SK-N-SH (cell line): ENCODE measurements at regions not wholly inside any gene's neighbourhood (a gene's known extent, or its start where the extent isn't known, plus 50 kb on each side); places are given as distances from the start of the nearest gene placed in this dataset.

Source experiments
- CTCF ChIA-PET: fragments of 300-600, 350-600 bp; formaldehyde crosslinking; extraction: SDS; loops from one replicate; lab custom pipeline; 2021; lab: Yijun Ruan, JAX
- POLR2A ChIA-PET: fragments of 350-600 bp; sonication (Branson Sonifier 250); formaldehyde crosslinking; extraction: SDS; loops from one replicate; lab custom pipeline; 2020; ENCODE audit warnings: antibody characterized with exemption, inconsistent platforms; lab: Yijun Ruan, JAX
- DNase-seq: peaks from one replicate; pipeline ENCODE4 v3.0.0; 2012
- H2AFZ ChIP-seq: fragments of 200-600 bp; sonication (generic); 2 replicates; pipeline ENCODE4 v1.8.1; 2016; ENCODE audit warnings: antibody characterized with exemption, mild to moderate bottlenecking, low read depth
- H3F3A ChIP-seq: fragments of 200-600 bp; sonication (generic); replicated peaks from 2 replicates; pipeline ENCODE3; 2016; ENCODE audit warnings: antibody characterized with exemption, mild to moderate bottlenecking; ENCODE audit not compliant: insufficient read depth
- H3K27ac ChIP-seq, 2 experiments: fragments of 200-500 bp in 1 of 2; fragments of 200-600 bp in 1 of 2; sonication (Bioruptor generic) in 1 of 2; sonication (generic), shearing (Covaris generic) in 1 of 2; 2 replicates each; pipeline versions ENCODE4 v1.5.1 to v1.6.1; 2014 to 2016; ENCODE audit warnings: low read depth in 2 of 2, inconsistent platforms in 1 of 2, low read length in 1 of 2, mild to moderate bottlenecking in 1 of 2, mixed read lengths in 1 of 2
- H3K27me3 ChIP-seq: fragments of 200-600 bp; sonication (generic), shearing (Covaris generic); 2 replicates; pipeline ENCODE4 v1.6.1; 2016; ENCODE audit warnings: mixed run types; ENCODE audit not compliant: insufficient read depth
- H3K36me3 ChIP-seq, 2 experiments: fragments of 200-500 bp in 1 of 2; fragments of 200-600 bp in 1 of 2; sonication (Bioruptor generic) in 1 of 2; sonication (generic) in 1 of 2; replicated peaks in 1 of 2; 2 replicates each; pipeline versions ENCODE3 to v1.5.1; 2014 to 2016; ENCODE audit warnings: low read length in 1 of 2, mild to moderate bottlenecking in 1 of 2; ENCODE audit not compliant: insufficient read depth in 2 of 2, control insufficient read depth in 1 of 2
- H3K4me1 ChIP-seq, 2 experiments: fragments of 200-500 bp in 1 of 2; fragments of 200-600 bp in 1 of 2; sonication (Bioruptor generic) in 1 of 2; sonication (generic), shearing (Covaris generic) in 1 of 2; 2 replicates each; pipeline versions ENCODE4 v1.5.1 to v1.6.1; 2014 to 2016; ENCODE audit warnings: low read depth in 1 of 2, low read length in 1 of 2, mixed run types in 1 of 2; ENCODE audit not compliant: insufficient read depth in 2 of 2, control insufficient read depth in 1 of 2
- H3K4me2 ChIP-seq: fragments of 200-600 bp; sonication (generic), shearing (Covaris generic); 2 replicates; pipeline ENCODE4 v1.6.1; 2017; ENCODE audit warnings: mixed run types
- H3K4me3 ChIP-seq, 2 experiments: fragments of 200-500 bp in 1 of 2; fragments of 200-600 bp in 1 of 2; sonication (Bioruptor generic) in 1 of 2; sonication (generic), shearing (Covaris generic) in 1 of 2; 2 replicates each; pipeline versions ENCODE4 v1.5.1 to v1.8.1; 2014 to 2016; ENCODE audit warnings: low read depth in 2 of 2, inconsistent platforms in 1 of 2, low read length in 1 of 2, mild to moderate bottlenecking in 1 of 2, mixed read lengths in 1 of 2, moderate library complexity in 1 of 2
- H3K79me2 ChIP-seq: fragments of 200-600 bp; sonication (generic); 2 replicates; pipeline ENCODE4 v1.8.1; 2017; ENCODE audit warnings: mild to moderate bottlenecking; ENCODE audit not compliant: insufficient read depth
- H3K9ac ChIP-seq: fragments of 200-600 bp; sonication (generic); 2 replicates; pipeline ENCODE4 v1.6.1; 2017; ENCODE audit warnings: mixed run types
- H3K9me2 ChIP-seq: fragments of 200-600 bp; sonication (generic); 2 replicates; pipeline ENCODE4 v1.6.1; 2017; ENCODE audit warnings: mixed run types
- H3K9me3 ChIP-seq: fragments of 200-600 bp; sonication (generic); 2 replicates; pipeline ENCODE4 v1.6.1; 2017; ENCODE audit warnings: mixed run types, mild to moderate bottlenecking, moderate library complexity
- H4K20me1 ChIP-seq: fragments of 200-600 bp; sonication (generic); 2 replicates; pipeline ENCODE4 v1.6.1; 2017; ENCODE audit warnings: mild to moderate bottlenecking, mixed run types; ENCODE audit not compliant: insufficient read depth
- CHD2 ChIP-seq: fragments of 150-350 bp; IDR thresholded peaks from 2 replicates; pipeline ENCODE4 v1.6.1; 2018; ENCODE audit warnings: low read length; ENCODE audit not compliant: partially characterized antibody
- EP300 ChIP-seq, 2 experiments: IDR thresholded peaks; 2 replicates each; pipeline versions ENCODE4 v1.4.0 to v1.6.1; 2012; ENCODE audit warnings: borderline replicate concordance in 1 of 2, low read depth in 1 of 2, low read length in 1 of 2
- FOSL2 ChIP-seq: IDR thresholded peaks from 2 replicates; pipeline ENCODE4 v1.4.0; 2012; ENCODE audit warnings: low read depth, mild to moderate bottlenecking, moderate library complexity, borderline replicate concordance
- FOXJ3 ChIP-seq: sonication (generic); formaldehyde crosslinking; IDR thresholded peaks from 2 replicates; pipeline ENCODE4 v1.5.1; 2020; ENCODE audit warnings: mild to moderate bottlenecking, missing genetic modification reagents
- FOXM1 ChIP-seq: IDR thresholded peaks from 2 replicates; pipeline ENCODE4 v1.4.0; 2012; ENCODE audit warnings: low read depth, mild to moderate bottlenecking
- GABPA ChIP-seq: IDR thresholded peaks from 2 replicates; pipeline ENCODE4 v1.4.0; 2012; ENCODE audit warnings: low read depth, mild to moderate bottlenecking
- MEF2A ChIP-seq: IDR thresholded peaks from 2 replicates; pipeline ENCODE4 v1.4.0; 2012; ENCODE audit warnings: low read depth, borderline replicate concordance
- NFIC ChIP-seq: IDR thresholded peaks from 2 replicates; pipeline ENCODE4 v1.4.0; 2012; ENCODE audit warnings: borderline replicate concordance
- NRF1 ChIP-seq: IDR thresholded peaks from 2 replicates; pipeline ENCODE4 v1.6.1; 2012; ENCODE audit warnings: low read depth, mild to moderate bottlenecking, low read length
- RCOR1 ChIP-seq: fragments of 150-350 bp; IDR thresholded peaks from 2 replicates; pipeline ENCODE4 v1.6.1; 2017; ENCODE audit warnings: antibody characterized with exemption, low read length
- REST ChIP-seq: IDR thresholded peaks from 2 replicates; pipeline ENCODE4 v1.6.1; 2012; ENCODE audit warnings: mild to moderate bottlenecking, low read depth, low read length, moderate library complexity
- RFX5 ChIP-seq: IDR thresholded peaks from 2 replicates; pipeline ENCODE4 v1.6.1; 2012; ENCODE audit warnings: mild to moderate bottlenecking, improper control_type of control experiment, low read length
- SIN3A ChIP-seq: IDR thresholded peaks from 2 replicates; pipeline ENCODE4 v1.6.1; 2012; ENCODE audit warnings: low read depth, mild to moderate bottlenecking, low read length, moderate library complexity, borderline replicate concordance
- SMC3 ChIP-seq: IDR thresholded peaks from 2 replicates; pipeline ENCODE4 v1.6.1; 2012; ENCODE audit warnings: low read depth, low read length, improper control_type of control experiment
- TAF1 ChIP-seq: IDR thresholded peaks from 2 replicates; pipeline ENCODE4 v1.6.1; 2012; ENCODE audit warnings: low read depth, mild to moderate bottlenecking, low read length, moderate library complexity, borderline replicate concordance
- TCF12 ChIP-seq: IDR thresholded peaks from 2 replicates; pipeline ENCODE4 v1.4.0; 2012
- USF2 ChIP-seq: fragments of 150-350 bp; IDR thresholded peaks from 2 replicates; pipeline ENCODE4 v1.6.1; 2017; ENCODE audit warnings: antibody characterized with exemption, low read length, low read depth, borderline replicate concordance
- YY1 ChIP-seq: IDR thresholded peaks from 2 replicates; pipeline ENCODE4 v1.4.0; 2012; ENCODE audit warnings: low read depth, mild to moderate bottlenecking
- WGBS: methylation state at CpG from one replicate; pipeline ENCODE4 v1.1.6; 2017; ENCODE audit warnings: low lambda C conversion rate; 5-methylcytosine and 5-hydroxymethylcytosine counted together
- TF ChIP-seq, protein P1 (sequence below): IDR thresholded peaks from 2 replicates; pipeline ENCODE4; 2012
- TF ChIP-seq, protein P2 (sequence below): fragments of 200-600 bp; sonication (generic); IDR thresholded peaks from 2 replicates; pipeline ENCODE4 v1.6.1; 2017; ENCODE audit warnings: antibody characterized with exemption, mild to moderate bottlenecking, moderate library complexity

DNA sequence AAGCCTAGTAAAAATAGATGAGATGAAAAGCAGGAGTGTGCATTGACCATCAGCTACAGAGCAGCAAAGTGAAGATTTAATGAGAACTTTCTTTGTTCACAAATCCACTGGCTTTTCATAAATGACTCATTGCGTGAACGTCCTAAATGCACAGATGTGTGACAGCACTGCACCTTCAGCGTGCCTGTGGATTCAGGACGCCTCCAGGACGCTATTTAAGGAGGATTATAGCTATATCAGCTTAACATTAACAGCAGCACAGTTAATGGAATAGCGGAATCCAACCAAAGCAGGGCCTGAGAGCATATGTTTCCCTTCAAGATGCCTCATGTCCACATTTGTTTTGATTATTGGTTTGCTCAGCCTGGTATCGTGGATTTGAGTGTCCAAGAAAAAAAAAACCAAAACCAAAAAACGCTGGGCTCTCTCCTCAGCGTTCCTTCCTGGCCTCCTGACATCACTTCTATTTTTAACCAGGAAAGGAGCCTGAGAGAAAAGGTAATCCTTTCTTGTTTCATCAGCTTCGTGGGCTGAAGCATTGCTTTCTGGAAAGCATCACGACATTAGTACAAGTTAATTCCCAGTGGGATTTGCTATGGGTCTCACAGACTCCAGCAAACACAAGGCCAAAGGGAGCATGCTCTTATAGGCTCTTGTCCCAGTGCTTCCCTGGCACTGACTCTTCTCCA lies 447.0 kb upstream of the SMIM21 start:
- ChIA-PET CTCF (no interaction called here), POLR2A (no interaction called here)
- no peak overlapping the region for H3K27ac ChIP-seq
- no peaks in the 10 kb centered on the region for H4K20me1 ChIP-seq
- H3K4me1 ChIP-seq = no peaks in the 10 kb centered on the region; a peak in 1 of 4 replicates
- H3K9me3 ChIP-seq = no peaks in the 10 kb centered on the region
- no peak for DNase-seq
- no peaks in the 10 kb centered on the region for H3K27me3 ChIP-seq
- no peak for TF ChIP-seq FOXM1
- TF ChIP-seq, protein P1, sequence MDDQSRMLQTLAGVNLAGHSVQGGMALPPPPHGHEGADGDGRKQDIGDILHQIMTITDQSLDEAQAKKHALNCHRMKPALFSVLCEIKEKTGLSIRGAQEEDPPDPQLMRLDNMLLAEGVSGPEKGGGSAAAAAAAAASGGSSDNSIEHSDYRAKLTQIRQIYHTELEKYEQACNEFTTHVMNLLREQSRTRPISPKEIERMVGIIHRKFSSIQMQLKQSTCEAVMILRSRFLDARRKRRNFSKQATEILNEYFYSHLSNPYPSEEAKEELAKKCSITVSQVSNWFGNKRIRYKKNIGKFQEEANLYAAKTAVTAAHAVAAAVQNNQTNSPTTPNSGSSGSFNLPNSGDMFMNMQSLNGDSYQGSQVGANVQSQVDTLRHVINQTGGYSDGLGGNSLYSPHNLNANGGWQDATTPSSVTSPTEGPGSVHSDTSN = no peak
- no peak for TF ChIP-seq FOXJ3 (CRISPR knock-in tag)
- no peak for TF ChIP-seq EP300 (IDR thresholded peaks at IDR 0.05; ENCODE audit: borderline replicate concordance in 1 of 2, low read depth in 1 of 2, low read length in 1 of 2)
- TF ChIP-seq TAF1 = no peak
- TF ChIP-seq GABPA = no peak
- TF ChIP-seq MEF2A = no peak
- TF ChIP-seq NFIC = no peak
- TF ChIP-seq CHD2 = no peak
- no peak for TF ChIP-seq SIN3A
- H3K4me2 ChIP-seq = no peak overlapping the region
- H2AFZ ChIP-seq = no peak overlapping the region
- no peak overlapping the region for H3K9ac ChIP-seq
- no peaks in the 10 kb centered on the region for H3K9me2 ChIP-seq
- no peak overlapping the region for H3K4me3 ChIP-seq
- 20% methylated on average over 11 of the region's 11 CpGs for WGBS
- no peaks in the 10 kb centered on the region for H3F3A ChIP-seq
- no peaks in the 10 kb centered on the region for H3K36me3 ChIP-seq
- no peaks in the 10 kb centered on the region for H3K79me2 ChIP-seq

GRCh38 chr18:75871596-75871995 lies 444.1 kb upstream of the SMIM21 start:
- no peak for DNase-seq
- Histone ChIP-seq H3K36me3 (no peaks in the 10 kb centered on the region), H3K27me3 (no peaks in the 10 kb centered on the region), H2AFZ (no peak overlapping the region), H3F3A (no peaks in the 10 kb centered on the region), H4K20me1 (no peaks in the 10 kb centered on the region), H3K4me3 (no peak overlapping the region), H3K4me1 (no peaks in the 10 kb centered on the region; a peak in 1 of 4 replicates), H3K4me2 (no peak overlapping the region), H3K9me2 (no peaks in the 10 kb centered on the region), H3K9ac (no peak overlapping the region), H3K9me3 (no peaks in the 10 kb centered on the region), H3K79me2 (no peaks in the 10 kb centered on the region), H3K27ac (no peak overlapping the region)
- ChIA-PET POLR2A (no interaction called here), CTCF (no interaction called here)
- no peak for TF ChIP-seq EP300 (IDR thresholded peaks at IDR 0.05; ENCODE audit: borderline replicate concordance in 1 of 2, low read depth in 1 of 2, low read length in 1 of 2)
- no peak for TF ChIP-seq TCF12
- TF ChIP-seq USF2 = no peak
- TF ChIP-seq RFX5 = no peak
- TF ChIP-seq REST = no peak
- TF ChIP-seq RCOR1 = no peak
- TF ChIP-seq YY1 = no peak
- no peak for TF ChIP-seq FOSL2
- no peak for TF ChIP-seq CHD2
- TF ChIP-seq NRF1 = no peak
- TF ChIP-seq FOXJ3 (CRISPR knock-in tag) = no peak
- TF ChIP-seq SIN3A = no peak
- TF ChIP-seq, protein P2, sequence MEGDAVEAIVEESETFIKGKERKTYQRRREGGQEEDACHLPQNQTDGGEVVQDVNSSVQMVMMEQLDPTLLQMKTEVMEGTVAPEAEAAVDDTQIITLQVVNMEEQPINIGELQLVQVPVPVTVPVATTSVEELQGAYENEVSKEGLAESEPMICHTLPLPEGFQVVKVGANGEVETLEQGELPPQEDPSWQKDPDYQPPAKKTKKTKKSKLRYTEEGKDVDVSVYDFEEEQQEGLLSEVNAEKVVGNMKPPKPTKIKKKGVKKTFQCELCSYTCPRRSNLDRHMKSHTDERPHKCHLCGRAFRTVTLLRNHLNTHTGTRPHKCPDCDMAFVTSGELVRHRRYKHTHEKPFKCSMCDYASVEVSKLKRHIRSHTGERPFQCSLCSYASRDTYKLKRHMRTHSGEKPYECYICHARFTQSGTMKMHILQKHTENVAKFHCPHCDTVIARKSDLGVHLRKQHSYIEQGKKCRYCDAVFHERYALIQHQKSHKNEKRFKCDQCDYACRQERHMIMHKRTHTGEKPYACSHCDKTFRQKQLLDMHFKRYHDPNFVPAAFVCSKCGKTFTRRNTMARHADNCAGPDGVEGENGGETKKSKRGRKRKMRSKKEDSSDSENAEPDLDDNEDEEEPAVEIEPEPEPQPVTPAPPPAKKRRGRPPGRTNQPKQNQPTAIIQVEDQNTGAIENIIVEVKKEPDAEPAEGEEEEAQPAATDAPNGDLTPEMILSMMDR = no peak
- TF ChIP-seq SMC3 = no peak
- 35% methylated on average over 3 of the region's 3 CpGs for WGBS
